Prostate gland (tissue), 2 donors: ENCODE measurements at regions not wholly inside any gene's neighbourhood (a gene's known extent, or its start where the extent isn't known, plus 50 kb on each side); places are given as distances from the start of the nearest gene placed in this dataset.

Experiments used
- DNase-seq: peaks from one replicate; pipeline ENCODE4 v3.0.0-alpha.2; 2019; ENCODE audit warnings: low spot score
- H3K27ac ChIP-seq, 2 donors: fragments of 200-600 bp; sonication (generic); 2 replicates each; pipeline ENCODE4 v1.5.1; 2017 to 2019
- H3K27me3 ChIP-seq: fragments of 200-600 bp; sonication (generic); replicated peaks from 2 replicates; pipeline ENCODE4 v1.5.1; 2019; ENCODE audit not compliant: insufficient read depth
- H3K36me3 ChIP-seq, 2 donors: fragments of 200-600 bp; sonication (generic); 1 replicate in 1 of 2; 2 replicates in 1 of 2; pipeline versions ENCODE4 v1.5.1 to v1.8.1; 2017 to 2019
- H3K4me1 ChIP-seq: fragments of 200-600 bp; sonication (generic); replicated peaks from 2 replicates; pipeline ENCODE4 v1.5.1; 2019
- H3K4me3 ChIP-seq, 2 donors: fragments of 200-600 bp; sonication (generic); 2 replicates each; pipeline ENCODE4 v1.5.1; 2017 to 2019
- H3K9me3 ChIP-seq: fragments of 200-600 bp; sonication (generic); 2 replicates; pipeline ENCODE4 v1.5.1; 2017
- CTCF ChIP-seq, 4 experiments: fragments of 200-600 bp in 2 of 4; fragments of 450-650 bp in 2 of 4; sonication (generic) in 2 of 4; IDR thresholded peaks; 1 replicate in 3 of 4; 2 replicates in 1 of 4; pipeline ENCODE4 v1.5.1; 2016 to 2019; ENCODE audit warnings: antibody characterized with exemption in 4 of 4, mild to moderate bottlenecking in 2 of 4, moderate library complexity in 2 of 4
- POLR2A ChIP-seq: fragments of 450-650 bp; IDR thresholded peaks from one replicate; pipeline ENCODE4 v1.6.1; 2016; ENCODE audit warnings: antibody characterized with exemption, mild to moderate bottlenecking
- POLR2AphosphoS5 ChIP-seq: sonication (generic); formaldehyde crosslinking; IDR thresholded peaks from one replicate; pipeline ENCODE4 v1.6.1; 2017; ENCODE audit warnings: antibody characterized with exemption
- WGBS: methylation state at CpG from one replicate; pipeline ENCODE4 v1.1.5; 2018; 5-methylcytosine and 5-hydroxymethylcytosine counted together
- intact Hi-C: fragments of 100-400 bp; cut with DNase I; formaldehyde crosslinking; loops from one replicate; pipeline ENCODE4 v1.14.2; 2022

GRCh38 chr5:61817472-61818326 is 485.6 kb downstream of the ZSWIM6 start:
- DNase-seq = peak; percentile 47
- peak in 3 of 4 experiments; percentile 39 to 55 (median 52) for TF ChIP-seq CTCF (IDR thresholded peaks at IDR 0.05)
- peak; percentile 19 for TF ChIP-seq POLR2AphosphoS5
- no peak for TF ChIP-seq POLR2A
- intact Hi-C loops = no loop called here

GRCh38 chr5:61820836-61821235 is 485.2 kb upstream of the KIF2A start:
- Histone ChIP-seq H3K27me3 (no peaks in the 10 kb centered on the region), H3K27ac (no peak overlapping the region), H3K4me1 (no peaks in the 10 kb centered on the region), H3K4me3 (no peak overlapping the region), H3K9me3 (no peaks in the 10 kb centered on the region), H3K36me3 (no peaks in the 10 kb centered on the region)
- intact Hi-C loops = no loop called here
- 78% methylated on average over 4 of the region's 4 CpGs for WGBS
- no peak for TF ChIP-seq POLR2A
- no peak for TF ChIP-seq POLR2AphosphoS5
- TF ChIP-seq CTCF (IDR thresholded peaks at IDR 0.05) = no peak
- no peak for DNase-seq

More at GRCh38 chr5:61817472-61818326, 485.6 kb downstream of the ZSWIM6 start:
- Histone ChIP-seq H3K27ac (no peak overlapping the region), H3K27me3 (no peaks in the 10 kb centered on the region), H3K36me3 (no peaks in the 10 kb centered on the region), H3K9me3 (no peaks in the 10 kb centered on the region), H3K4me1 (no peaks in the 10 kb centered on the region), H3K4me3 (no peak overlapping the region)
- 14% methylated on average over 7 of the region's 7 CpGs for WGBS

- WGBS = 98% methylated on average over 2 of the region's 2 CpGs
- Histone ChIP-seq H3K4me3 (no peak overlapping the region), H3K27ac (no peak overlapping the region), H3K27me3 (no peaks in the 10 kb centered on the region), H3K9me3 (no peaks in the 10 kb centered on the region), H3K36me3 (no peaks in the 10 kb centered on the region), H3K4me1 (no peaks in the 10 kb centered on the region)
- DNase-seq = no peak
- TF ChIP-seq POLR2AphosphoS5 (no peak), POLR2A (no peak), CTCF (IDR thresholded peaks at IDR 0.05) (no peak)
- intact Hi-C loops = no loop called here
These were observed 484.4 kb upstream of the KIF2A start for GRCh38 chr5:61821561-61821960.

- Histone ChIP-seq H3K27ac (no peak overlapping the region), H3K4me3 (no peak overlapping the region), H3K36me3 (no peaks in the 10 kb centered on the region), H3K9me3 (no peaks in the 10 kb centered on the region), H3K27me3 (no peaks in the 10 kb centered on the region), H3K4me1 (no peaks in the 10 kb centered on the region)
- intact Hi-C loops = no loop called here
- no peak for DNase-seq
- WGBS = 96% methylated on average over 5 of the region's 5 CpGs
- TF ChIP-seq CTCF (IDR thresholded peaks at IDR 0.05) (no peak), POLR2AphosphoS5 (no peak), POLR2A (no peak)
These were observed 483.4 kb upstream of the KIF2A start for GRCh38 chr5:61822584-61822983.

- intact Hi-C loops = no loop called here
- Histone ChIP-seq H3K27ac (no peak overlapping the region), H3K4me3 (no peak overlapping the region), H3K36me3 (no peaks in the 10 kb centered on the region), H3K27me3 (no peaks in the 10 kb centered on the region), H3K4me1 (no peaks in the 10 kb centered on the region), H3K9me3 (no peaks in the 10 kb centered on the region)
- no peak for DNase-seq
- 83% methylated on average over 10 of the region's 10 CpGs for WGBS
- no peak for TF ChIP-seq CTCF (IDR thresholded peaks at IDR 0.05)
These were observed 482.9 kb upstream of the KIF2A start for GRCh38 chr5:61823065-61823464.
